ENCODE measurements at regions not wholly inside any gene's neighbourhood (a gene's known extent, or its start where the extent isn't known, plus 50 kb on each side); places are given as distances from the start of the nearest gene placed in this dataset.

DNA sequence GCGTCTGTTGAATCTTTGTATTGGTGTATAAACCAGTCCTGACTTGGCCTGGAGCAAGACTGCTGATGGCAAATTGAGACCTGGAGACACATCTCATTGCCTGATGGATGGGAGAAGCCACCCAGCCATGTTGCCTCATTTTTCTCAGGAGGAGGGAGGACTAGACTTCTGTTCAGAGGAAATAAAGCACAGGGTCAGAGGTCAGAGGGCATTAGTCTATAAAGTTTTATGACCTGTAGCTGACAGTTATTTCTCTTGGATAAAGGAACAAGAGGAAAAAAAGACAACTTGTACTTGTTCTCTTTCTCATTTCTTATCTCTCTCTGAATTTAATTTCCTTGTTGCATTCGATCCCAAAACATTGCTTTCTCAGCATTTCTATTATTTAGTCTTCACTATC is 775.9 kb downstream of the SQOR start:
- DNase-seq: no peak
- no peak for TF ChIP-seq CTCF (IDR thresholded peaks at IDR 0.05; ENCODE audit: unreplicated experiment)
- no peak overlapping the region for H3K4me3 Mint-ChIP-seq (ENCODE audit: low read depth, unreplicated experiment)
- H3K36me3 Mint-ChIP-seq (ENCODE audit: insufficient read depth, unreplicated experiment): no peaks in the 10 kb centered on the region
- H3K4me1 Mint-ChIP-seq (ENCODE audit: low read depth, unreplicated experiment): no peaks in the 10 kb centered on the region
- no peaks in the 10 kb centered on the region for H3K27me3 Mint-ChIP-seq (ENCODE audit: unreplicated experiment)
- intact Hi-C loops (cut with micrococcal nuclease; ENCODE audit: unreplicated experiment): no loop called here
- no TSS peak for BruUV-seq (replicated peaks)
- H3K9me3 Mint-ChIP-seq (ENCODE audit: low read depth, unreplicated experiment): peaks cover 16% of the 10 kb centered on the region
- CTCF ChIA-PET: no interaction called here
- H3K27ac Mint-ChIP-seq (ENCODE audit: unreplicated experiment): no peak overlapping the region

GRCh38 chr15:46411900-46412299 is 777.1 kb downstream of the SQOR start:
- no TSS peak for BruUV-seq (replicated peaks)
- no peaks in the 10 kb centered on the region for H3K4me1 Mint-ChIP-seq (ENCODE audit: low read depth, unreplicated experiment)
- no peak overlapping the region for H3K27ac Mint-ChIP-seq (ENCODE audit: unreplicated experiment)
- TF ChIP-seq CTCF (IDR thresholded peaks at IDR 0.05; ENCODE audit: unreplicated experiment): no peak
- H3K4me3 Mint-ChIP-seq (ENCODE audit: low read depth, unreplicated experiment): no peak overlapping the region
- H3K9me3 Mint-ChIP-seq (ENCODE audit: low read depth, unreplicated experiment): peaks cover 14% of the 10 kb centered on the region
- DNase-seq: no peak
- no peaks in the 10 kb centered on the region for H3K36me3 Mint-ChIP-seq (ENCODE audit: insufficient read depth, unreplicated experiment)
- intact Hi-C loops (cut with micrococcal nuclease; ENCODE audit: unreplicated experiment): no loop called here
- H3K27me3 Mint-ChIP-seq (ENCODE audit: unreplicated experiment): no peaks in the 10 kb centered on the region
- CTCF ChIA-PET: no interaction called here

DNA sequence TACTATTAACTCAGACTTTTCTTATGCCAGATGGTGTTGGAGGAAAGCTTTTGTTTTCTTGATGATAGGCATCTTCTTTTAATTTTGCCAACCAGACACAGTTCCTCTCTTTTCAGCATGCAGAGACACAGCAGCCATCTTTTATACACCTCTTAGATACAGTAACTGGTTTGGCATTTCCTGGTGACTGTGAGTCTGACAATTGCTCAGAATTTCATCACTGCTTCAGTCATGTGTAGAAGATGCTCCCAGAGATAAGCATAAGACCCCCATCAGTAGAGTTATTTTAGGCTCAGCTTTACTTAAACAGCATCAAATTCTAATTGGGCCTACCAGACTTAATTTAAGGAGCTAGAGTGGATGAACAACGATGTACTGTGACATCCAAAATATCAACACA is 779.0 kb downstream of the SQOR start:
- Mint-ChIP-seq H3K4me3 (ENCODE audit: low read depth, unreplicated experiment) (no peak overlapping the region), H3K27me3 (ENCODE audit: unreplicated experiment) (no peaks in the 10 kb centered on the region), H3K36me3 (ENCODE audit: insufficient read depth, unreplicated experiment) (no peaks in the 10 kb centered on the region), H3K4me1 (ENCODE audit: low read depth, unreplicated experiment) (no peaks in the 10 kb centered on the region), H3K27ac (ENCODE audit: unreplicated experiment) (no peak overlapping the region), H3K9me3 (ENCODE audit: low read depth, unreplicated experiment) (peaks cover 18% of the 10 kb centered on the region)
- DNase-seq: no peak
- intact Hi-C loops (cut with micrococcal nuclease; ENCODE audit: unreplicated experiment): no loop called here
- no TSS peak for BruUV-seq (replicated peaks)
- CTCF ChIA-PET: no interaction called here
- TF ChIP-seq CTCF (IDR thresholded peaks at IDR 0.05; ENCODE audit: unreplicated experiment): no peak

GRCh38 chr15:46416544-46416943 is 781.7 kb downstream of the SQOR start:
- H3K27ac Mint-ChIP-seq (ENCODE audit: unreplicated experiment): no peak overlapping the region
- DNase-seq: no peak
- CTCF ChIA-PET: no interaction called here
- H3K27me3 Mint-ChIP-seq (ENCODE audit: unreplicated experiment): no peaks in the 10 kb centered on the region
- H3K4me3 Mint-ChIP-seq (ENCODE audit: low read depth, unreplicated experiment): no peak overlapping the region
- H3K4me1 Mint-ChIP-seq (ENCODE audit: low read depth, unreplicated experiment): no peaks in the 10 kb centered on the region
- BruUV-seq (replicated peaks): no TSS peak
- peaks cover 15% of the 10 kb centered on the region for H3K9me3 Mint-ChIP-seq (ENCODE audit: low read depth, unreplicated experiment)
- no peak for TF ChIP-seq CTCF (IDR thresholded peaks at IDR 0.05; ENCODE audit: unreplicated experiment)
- intact Hi-C loops (cut with micrococcal nuclease; ENCODE audit: unreplicated experiment): no loop called here
- H3K36me3 Mint-ChIP-seq (ENCODE audit: insufficient read depth, unreplicated experiment): no peaks in the 10 kb centered on the region

- no TSS peak for BruUV-seq (replicated peaks)
- TF ChIP-seq CTCF (IDR thresholded peaks at IDR 0.05; ENCODE audit: unreplicated experiment): no peak
- Mint-ChIP-seq H3K9me3 (ENCODE audit: low read depth, unreplicated experiment) (peaks cover 9% of the 10 kb centered on the region), H3K4me1 (ENCODE audit: low read depth, unreplicated experiment) (no peaks in the 10 kb centered on the region), H3K27me3 (ENCODE audit: unreplicated experiment) (no peaks in the 10 kb centered on the region), H3K4me3 (ENCODE audit: low read depth, unreplicated experiment) (no peak overlapping the region), H3K36me3 (ENCODE audit: insufficient read depth, unreplicated experiment) (no peaks in the 10 kb centered on the region), H3K27ac (ENCODE audit: unreplicated experiment) (no peak overlapping the region)
- CTCF ChIA-PET: no interaction called here
- intact Hi-C loops (cut with micrococcal nuclease; ENCODE audit: unreplicated experiment): no loop called here
- no peak for DNase-seq
Observed at GRCh38 chr15:46420990-46421389, 786.2 kb downstream of the SQOR start.
